HG02678 (cell line): ENCODE measurements at regions not wholly inside any gene's neighbourhood (a gene's known extent, or its start where the extent isn't known, plus 50 kb on each side); places are given as distances from the start of the nearest gene placed in this dataset.
"Not testable (repeated sequence)": the region's sequence is repeated elsewhere in the genome, so short reads cannot be mapped to it uniquely, and the experiment has no call there.

Experiments used
- ATAC-seq: cut with Tn5 transposase; IDR thresholded peaks from one replicate; pipeline ENCODE4 v1.9.1; 2021; ENCODE audit warnings: mild to moderate bottlenecking, moderate library complexity; ENCODE audit not compliant: unreplicated experiment

- ATAC-seq, result no peak
These were observed 192.1 kb downstream of the DUSP10 start for GRCh38 chr1:221549815-221550214.

GRCh38 chr1:221552792-221553191, 189.1 kb downstream of the DUSP10 start:
- not testable (repeated sequence) for ATAC-seq

DNA sequence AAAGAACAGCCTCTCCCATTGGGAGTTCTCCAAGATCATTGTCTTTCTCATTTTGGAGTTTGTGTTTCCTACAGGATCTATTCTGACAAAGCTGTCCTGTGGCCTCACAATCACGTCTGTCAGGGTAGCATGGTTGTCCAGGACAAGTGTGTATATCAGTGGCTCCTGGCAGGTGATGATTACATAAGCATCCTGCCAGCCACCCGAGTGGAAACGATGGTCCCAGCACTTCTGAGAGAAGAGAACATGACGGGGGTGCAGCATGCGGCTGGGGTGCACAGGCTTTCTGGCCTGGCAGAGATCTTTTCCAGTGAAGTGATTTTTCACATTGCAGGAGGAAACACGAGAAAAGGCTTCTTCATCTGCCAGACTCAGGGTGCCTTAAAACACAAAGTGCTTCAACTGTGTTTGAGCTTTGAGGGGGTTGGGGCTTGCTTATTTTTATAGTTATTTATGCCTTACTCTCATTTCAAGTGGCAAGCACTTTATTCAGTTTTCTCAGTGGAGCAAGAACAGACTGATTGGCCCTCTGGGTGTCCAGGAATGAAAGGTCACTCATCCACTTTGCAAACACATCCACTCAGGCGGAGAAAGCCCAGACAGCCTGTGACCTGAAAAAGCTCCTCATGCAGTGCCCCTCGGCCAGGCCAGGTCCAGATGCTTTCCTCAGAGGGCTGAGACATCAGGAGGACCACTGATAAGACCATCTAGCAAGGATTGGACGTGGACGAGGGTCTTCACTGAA, 186.0 kb downstream of the DUSP10 start:
- ATAC-seq, result no peak

- ATAC-seq, result no peak
These were observed 185.5 kb downstream of the DUSP10 start for GRCh38 chr1:221556435-221556834.

DNA sequence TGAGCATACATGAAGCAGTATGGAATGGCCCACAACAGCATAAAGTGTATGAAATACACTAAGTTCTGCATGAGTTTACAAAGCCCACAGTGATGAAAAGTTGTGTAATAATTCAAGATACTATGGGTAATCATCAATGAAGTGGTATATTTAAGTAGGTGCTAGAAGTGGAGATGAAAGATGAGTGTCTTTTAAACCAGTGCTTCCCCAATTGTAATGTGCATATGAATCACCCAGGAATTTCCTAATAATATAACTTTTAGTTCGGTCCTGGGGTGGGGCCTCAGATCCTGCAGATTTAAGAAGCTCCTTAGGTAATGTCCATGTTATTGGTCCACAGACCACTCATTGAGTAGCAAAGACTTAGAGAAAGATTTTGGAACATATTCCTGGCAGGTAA, 184.9 kb downstream of the DUSP10 start:
- ATAC-seq, result no peak

DNA sequence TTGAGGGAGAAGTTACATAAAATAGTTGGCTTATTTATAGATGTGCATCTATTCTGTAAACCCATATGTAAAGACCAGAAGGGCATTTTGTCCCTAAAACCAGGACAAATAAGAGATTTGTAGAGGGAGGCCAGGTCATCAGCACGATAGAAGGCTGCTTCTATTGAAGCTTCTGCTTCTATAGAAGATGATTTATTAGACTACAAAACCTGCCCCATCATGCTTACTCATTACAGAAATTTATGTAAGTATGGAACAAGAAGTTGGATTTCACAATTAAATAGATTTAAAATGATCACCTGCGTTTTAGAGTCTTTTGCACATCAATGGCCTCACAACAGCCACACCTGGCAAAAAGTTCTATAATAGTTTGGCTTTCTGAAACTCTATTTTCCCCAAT, 183.5 kb downstream of the DUSP10 start:
- no peak for ATAC-seq

GRCh38 chr1:221559911-221560310, 182.0 kb downstream of the DUSP10 start:
- no peak for ATAC-seq

- no peak for ATAC-seq
These were observed 179.1 kb downstream of the DUSP10 start for GRCh38 chr1:221562542-221563475.

- no peak for ATAC-seq
These were observed 178.4 kb downstream of the DUSP10 start for GRCh38 chr1:221563476-221563921.

GRCh38 chr1:221564891-221565290, 177.0 kb downstream of the DUSP10 start:
- no peak for ATAC-seq

- no peak for ATAC-seq
These were observed 176.2 kb downstream of the DUSP10 start for GRCh38 chr1:221565711-221566110.

DNA sequence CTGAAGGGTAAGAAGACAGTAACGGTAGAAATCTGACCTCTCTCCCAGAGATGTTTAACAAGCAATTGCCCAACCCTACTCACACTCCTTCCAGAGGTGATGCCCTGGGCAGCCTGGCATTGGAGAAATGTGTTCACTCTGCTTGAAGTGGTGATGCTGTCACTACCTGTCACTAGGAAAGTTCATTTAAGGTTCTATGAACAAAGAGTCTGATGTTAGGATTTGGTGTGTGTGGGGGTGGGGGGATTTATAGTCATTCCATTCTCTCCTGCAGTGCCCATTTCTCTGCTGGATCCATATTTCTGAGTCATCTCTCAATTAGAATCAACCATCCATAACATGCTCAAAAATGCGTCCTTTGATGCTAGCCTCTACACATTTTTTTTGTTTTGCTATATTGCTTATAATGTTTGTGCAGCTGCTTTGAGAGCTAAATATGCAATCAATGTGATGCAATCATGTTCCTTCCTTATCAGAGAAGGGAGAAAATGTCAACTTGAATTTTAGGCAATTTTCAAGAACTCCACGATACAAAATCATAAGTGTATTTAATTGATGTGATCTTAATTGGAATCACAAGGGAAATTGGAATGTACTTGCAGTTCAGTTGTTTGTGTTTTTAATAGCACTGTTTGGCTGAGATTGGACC, 173.9 kb downstream of the DUSP10 start:
- no peak for ATAC-seq

DNA sequence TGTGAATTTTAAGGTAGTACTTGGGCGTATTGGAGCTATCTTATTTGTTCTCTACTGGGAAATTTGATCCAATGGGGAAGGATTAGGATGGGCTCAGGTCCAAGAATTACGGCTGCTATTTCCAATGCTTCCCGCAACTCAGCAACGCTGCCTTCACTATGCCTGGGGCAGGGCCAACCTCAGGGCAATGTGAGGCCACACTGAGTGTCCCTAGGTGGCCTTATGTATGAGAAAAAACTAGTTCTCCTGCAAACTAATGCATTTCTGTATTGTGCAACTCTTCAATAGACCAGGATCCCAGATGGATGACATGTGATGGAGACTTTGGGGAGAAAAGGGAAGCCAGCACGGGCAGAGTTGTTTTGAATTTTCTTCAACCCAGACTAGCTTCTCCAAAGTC, 168.1 kb downstream of the DUSP10 start:
- ATAC-seq, result no peak

DNA sequence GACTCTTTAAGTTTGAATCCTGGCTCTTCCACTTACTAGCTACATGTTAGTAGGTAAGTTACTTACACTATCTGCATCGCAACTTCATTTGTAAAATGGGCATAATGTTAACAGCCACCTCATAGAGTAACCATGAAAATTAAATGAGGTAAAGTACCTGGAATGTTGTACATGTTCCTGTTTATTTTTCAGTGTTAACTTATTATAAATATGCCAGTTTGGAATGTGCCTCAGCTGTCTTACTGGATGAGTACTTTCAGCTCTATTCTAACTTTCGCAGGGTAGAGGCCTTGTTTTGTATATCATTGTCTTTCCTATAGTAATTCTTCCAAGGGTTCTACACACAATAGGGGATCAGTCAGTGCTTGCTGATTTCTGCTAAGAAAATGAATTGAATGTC, 167.4 kb downstream of the DUSP10 start:
- ATAC-seq, result no peak

DNA sequence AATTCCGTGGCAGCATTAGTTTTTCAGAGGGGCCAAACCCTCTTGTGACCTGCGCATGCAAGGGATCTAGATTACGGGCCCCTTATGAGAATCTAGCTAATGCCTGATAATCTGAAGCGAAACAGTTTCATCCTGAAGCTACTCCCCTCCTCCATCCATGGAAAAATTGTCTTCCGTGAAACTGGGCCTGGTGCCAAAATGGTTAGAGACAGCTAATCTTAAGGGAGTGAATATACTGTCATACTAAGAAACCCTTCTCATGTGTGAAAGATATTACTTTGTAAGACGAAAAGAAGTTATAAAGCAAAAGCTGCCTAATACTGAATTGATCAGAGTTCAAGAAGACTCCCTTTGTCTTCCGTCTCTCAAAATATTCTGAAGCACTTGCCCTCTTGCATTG, 166.3 kb downstream of the DUSP10 start:
- no peak for ATAC-seq

GRCh38 chr1:221576268-221576667, 165.6 kb downstream of the DUSP10 start:
- no peak for ATAC-seq

- ATAC-seq, result no peak
These were observed 158.4 kb downstream of the DUSP10 start for GRCh38 chr1:221583465-221583864.

GRCh38 chr1:221587013-221587412, 154.9 kb downstream of the DUSP10 start:
- ATAC-seq, result not testable (repeated sequence)

- ATAC-seq, result not testable (repeated sequence)
These were observed 150.6 kb downstream of the DUSP10 start for GRCh38 chr1:221591250-221591649.

- ATAC-seq, result no peak
These were observed 147.3 kb downstream of the DUSP10 start for GRCh38 chr1:221594576-221594975.

GRCh38 chr1:221598122-221598521, 143.8 kb downstream of the DUSP10 start:
- no peak for ATAC-seq
